Right kidney (tissue), 1 donor: ENCODE measurements at regions not wholly inside any gene's neighbourhood (a gene's known extent, or its start where the extent isn't known, plus 50 kb on each side); places are given as distances from the start of the nearest gene placed in this dataset.

Experiments used
- DNase-seq: peaks from one replicate; pipeline ENCODE4 v3.0.0-alpha.2; 2016

GRCh38 chr2:41859615-41860514 lies 188.0 kb upstream of the PKDCC start:
- no peak for DNase-seq

- DNase-seq: no peak
Observed at GRCh38 chr2:41863062-41863461, 184.8 kb upstream of the PKDCC start.

- DNase-seq: no peak
Observed at GRCh38 chr2:41865263-41865662, 182.6 kb upstream of the PKDCC start.

- no peak for DNase-seq
Observed at GRCh38 chr2:41867553-41867952, 180.3 kb upstream of the PKDCC start.

- peak; percentile 72 for DNase-seq
Observed at GRCh38 chr2:41869542-41870264, 178.1 kb upstream of the PKDCC start.

- no peak for DNase-seq
Observed at GRCh38 chr2:41870265-41870585, 177.6 kb upstream of the PKDCC start.

- peak; percentile 63 for DNase-seq
Observed at GRCh38 chr2:41871080-41871479, 176.7 kb upstream of the PKDCC start.

- no peak for DNase-seq
Observed at GRCh38 chr2:41872646-41873045, 175.2 kb upstream of the PKDCC start.

- no peak for DNase-seq
Observed at GRCh38 chr2:41873102-41874031, 174.5 kb upstream of the PKDCC start.

GRCh38 chr2:41877114-41877678 lies 170.6 kb upstream of the PKDCC start:
- DNase-seq: no peak

GRCh38 chr2:41878056-41878455 lies 169.8 kb upstream of the PKDCC start:
- DNase-seq: no peak

- no peak for DNase-seq
Observed at GRCh38 chr2:41878716-41879234, 169.0 kb upstream of the PKDCC start.

GRCh38 chr2:41879235-41879916 lies 168.4 kb upstream of the PKDCC start:
- DNase-seq: peak; percentile 76

GRCh38 chr2:41880561-41881243 lies 167.1 kb upstream of the PKDCC start:
- no peak for DNase-seq

- DNase-seq: no peak
Observed at GRCh38 chr2:41881249-41881648, 166.6 kb upstream of the PKDCC start.

- DNase-seq: no peak
Observed at GRCh38 chr2:41884718-41885117, 163.1 kb upstream of the PKDCC start.

GRCh38 chr2:41886145-41886664 lies 161.6 kb upstream of the PKDCC start:
- no peak for DNase-seq

GRCh38 chr2:41886757-41887156 lies 161.1 kb upstream of the PKDCC start:
- no peak for DNase-seq

- no peak for DNase-seq
Observed at GRCh38 chr2:41890341-41890740, 157.5 kb upstream of the PKDCC start.

- no peak for DNase-seq
Observed at GRCh38 chr2:41892476-41892875, 155.3 kb upstream of the PKDCC start.
